DOHH2 (cell line): ENCODE measurements at regions not wholly inside any gene's neighbourhood (a gene's known extent, or its start where the extent isn't known, plus 50 kb on each side); places are given as distances from the start of the nearest gene placed in this dataset.

Source experiments
- EZH2phosphoT487 ChIP-seq: fragments of 200-600 bp; sonication (generic); IDR thresholded peaks from 2 replicates; pipeline ENCODE4 v1.6.1; 2017; ENCODE audit warnings: borderline replicate concordance, mild to moderate bottlenecking, antibody characterized with exemption, low read length, moderate library complexity, mixed read lengths
- TF ChIP-seq, protein P1 (sequence below): fragments of 200-600 bp; sonication (generic); IDR thresholded peaks from one replicate; pipeline ENCODE4 v1.5.1; 2014; ENCODE audit warnings: antibody characterized with exemption, mild to moderate bottlenecking, low read depth, low read length; ENCODE audit not compliant: poor library complexity, severe bottlenecking

DNA sequence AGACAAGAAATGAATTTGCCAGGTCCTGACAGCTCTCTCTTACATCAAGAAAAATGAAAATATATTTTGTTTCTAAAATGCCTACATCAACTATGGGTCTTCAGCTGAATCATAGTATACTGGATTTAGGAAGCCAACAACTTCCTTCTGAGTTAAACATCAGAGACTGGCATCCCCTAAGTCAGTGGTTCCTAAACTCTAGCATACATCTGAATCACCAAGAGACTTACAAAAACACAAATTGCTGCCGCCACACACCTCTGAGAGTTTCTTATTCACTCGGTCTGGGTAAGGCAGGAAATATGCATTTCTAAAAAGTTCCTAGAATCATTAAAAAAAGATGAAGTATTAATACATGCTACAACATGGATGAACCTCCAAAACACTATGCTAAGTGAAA, 60.4 kb upstream of the TMEM252 start:
- TF ChIP-seq, protein P1, sequence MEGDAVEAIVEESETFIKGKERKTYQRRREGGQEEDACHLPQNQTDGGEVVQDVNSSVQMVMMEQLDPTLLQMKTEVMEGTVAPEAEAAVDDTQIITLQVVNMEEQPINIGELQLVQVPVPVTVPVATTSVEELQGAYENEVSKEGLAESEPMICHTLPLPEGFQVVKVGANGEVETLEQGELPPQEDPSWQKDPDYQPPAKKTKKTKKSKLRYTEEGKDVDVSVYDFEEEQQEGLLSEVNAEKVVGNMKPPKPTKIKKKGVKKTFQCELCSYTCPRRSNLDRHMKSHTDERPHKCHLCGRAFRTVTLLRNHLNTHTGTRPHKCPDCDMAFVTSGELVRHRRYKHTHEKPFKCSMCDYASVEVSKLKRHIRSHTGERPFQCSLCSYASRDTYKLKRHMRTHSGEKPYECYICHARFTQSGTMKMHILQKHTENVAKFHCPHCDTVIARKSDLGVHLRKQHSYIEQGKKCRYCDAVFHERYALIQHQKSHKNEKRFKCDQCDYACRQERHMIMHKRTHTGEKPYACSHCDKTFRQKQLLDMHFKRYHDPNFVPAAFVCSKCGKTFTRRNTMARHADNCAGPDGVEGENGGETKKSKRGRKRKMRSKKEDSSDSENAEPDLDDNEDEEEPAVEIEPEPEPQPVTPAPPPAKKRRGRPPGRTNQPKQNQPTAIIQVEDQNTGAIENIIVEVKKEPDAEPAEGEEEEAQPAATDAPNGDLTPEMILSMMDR, result no peak
- TF ChIP-seq EZH2phosphoT487, result no peak
